ENCODE measurements at regions not wholly inside any gene's neighbourhood (a gene's known extent, or its start where the extent isn't known, plus 50 kb on each side); places are given as distances from the start of the nearest gene placed in this dataset.

- no peak for DNase-seq (ENCODE audit: low read depth)
- TF ChIP-seq CTCF (IDR thresholded peaks at IDR 0.05; ENCODE audit: insufficient read depth, low read depth, low read length), result no peak
- Histone ChIP-seq H3K4me3 (ENCODE audit: low read depth, low read length) (no peak overlapping the region), H3K27me3 (ENCODE audit: control insufficient read depth, insufficient read depth, low read length) (no peaks in the 10 kb centered on the region), H3K36me3 (ENCODE audit: control insufficient read depth, insufficient read depth, low read length) (no peaks in the 10 kb centered on the region)
- ChIA-PET POLR2A (interaction anchor here (0.6 kb wide), 1 partner anchor 33 kb away, joined by 4 read pairs; no protein-coding TSS in a partner anchor), CTCF (interaction anchor here (0.6 kb wide), 1 partner anchor 905 kb away, joined by 3 read pairs; no protein-coding TSS in a partner anchor)
Observed at GRCh38 chr6:113690281-113691259, 166.6 kb upstream of the MARCKS start.

DNA sequence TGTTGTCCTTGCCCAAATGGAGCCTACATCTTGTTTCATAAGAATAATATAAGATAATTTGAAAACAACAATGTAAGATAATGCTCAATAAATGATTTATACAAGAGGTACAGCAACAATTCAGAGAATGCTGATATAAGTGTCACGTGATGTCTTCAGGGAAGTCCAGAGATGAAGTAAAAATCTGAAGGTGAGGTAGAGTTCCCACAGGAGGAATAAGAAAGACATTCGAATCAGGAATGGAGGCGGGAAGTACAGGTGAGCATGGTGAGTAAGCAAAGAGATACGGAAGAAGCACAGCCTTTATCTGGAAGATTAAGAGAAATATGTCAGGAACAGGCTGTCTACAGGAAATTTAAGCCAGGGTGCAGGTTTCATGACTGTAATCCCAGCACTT lies 165.9 kb upstream of the MARCKS start:
- no peak for TF ChIP-seq CTCF (IDR thresholded peaks at IDR 0.05; ENCODE audit: insufficient read depth, low read depth, low read length)
- Histone ChIP-seq H3K36me3 (ENCODE audit: control insufficient read depth, insufficient read depth, low read length) (no peaks in the 10 kb centered on the region), H3K27me3 (ENCODE audit: control insufficient read depth, insufficient read depth, low read length) (no peaks in the 10 kb centered on the region), H3K4me3 (ENCODE audit: low read depth, low read length) (no peak overlapping the region)
- DNase-seq (ENCODE audit: low read depth), result no peak
- CTCF ChIA-PET, result no interaction called here
- POLR2A ChIA-PET, result no interaction called here

DNA sequence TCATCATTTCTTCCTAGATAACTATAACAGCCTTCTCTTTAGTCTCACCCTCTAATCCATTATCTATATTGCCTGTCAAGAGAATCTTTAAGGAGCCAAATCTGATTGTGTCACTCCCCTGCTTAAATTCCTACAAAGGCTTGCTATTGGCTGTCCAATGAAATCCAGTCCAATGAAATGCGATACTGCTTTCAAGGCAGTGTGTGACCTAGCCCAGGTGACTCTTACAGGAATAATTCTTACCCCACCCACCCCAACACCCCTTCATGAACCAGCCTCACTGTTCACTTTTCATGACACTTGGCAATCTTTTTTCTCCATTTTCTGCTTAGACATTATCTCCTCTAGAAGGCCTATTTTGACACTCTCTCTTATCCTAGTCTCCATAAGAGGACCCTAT lies 163.3 kb upstream of the MARCKS start:
- H3K27me3 ChIP-seq (ENCODE audit: control insufficient read depth, insufficient read depth, low read length), result no peaks in the 10 kb centered on the region
- ChIA-PET CTCF (no interaction called here), POLR2A (interaction anchor here (0.7 kb wide), 1 partner anchor 573 kb away, joined by 4 read pairs; no protein-coding TSS in a partner anchor)
- H3K4me3 ChIP-seq (ENCODE audit: low read depth, low read length), result no peak overlapping the region
- no peak for TF ChIP-seq CTCF (IDR thresholded peaks at IDR 0.05; ENCODE audit: insufficient read depth, low read depth, low read length)
- DNase-seq (ENCODE audit: low read depth), result no peak
- no peaks in the 10 kb centered on the region for H3K36me3 ChIP-seq (ENCODE audit: control insufficient read depth, insufficient read depth, low read length)

GRCh38 chr6:113694278-113695077 lies 162.7 kb upstream of the MARCKS start:
- no peak for TF ChIP-seq CTCF (IDR thresholded peaks at IDR 0.05; ENCODE audit: insufficient read depth, low read depth, low read length)
- H3K36me3 ChIP-seq (ENCODE audit: control insufficient read depth, insufficient read depth, low read length), result no peaks in the 10 kb centered on the region
- H3K4me3 ChIP-seq (ENCODE audit: low read depth, low read length), result no peak overlapping the region
- ChIA-PET CTCF (no interaction called here), POLR2A (interaction anchor here (0.6 to 0.7 kb wide), 4 partner anchors 162 to 574 kb away, joined by 3 to 4 read pairs (median 4); no protein-coding TSS in a partner anchor)
- no peaks in the 10 kb centered on the region for H3K27me3 ChIP-seq (ENCODE audit: control insufficient read depth, insufficient read depth, low read length)
- no peak for DNase-seq (ENCODE audit: low read depth)

DNA sequence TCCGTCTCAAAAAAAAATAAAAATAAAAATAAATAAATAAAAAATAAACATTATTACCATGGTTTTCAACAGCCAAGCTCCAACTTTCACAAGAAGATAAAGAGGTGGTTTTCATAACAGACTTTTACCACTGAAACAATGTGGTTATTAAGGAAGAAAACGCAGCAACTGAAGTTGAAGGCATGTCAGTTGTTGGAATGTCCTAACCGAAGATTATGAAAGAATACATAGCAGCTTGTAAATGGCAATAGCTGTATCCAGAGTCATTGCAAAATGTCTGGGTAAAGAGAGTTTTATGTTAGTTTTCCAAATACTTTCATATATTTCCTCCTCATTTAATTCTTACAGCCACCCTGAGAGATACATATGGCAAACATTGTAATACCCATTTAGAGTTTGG lies 161.6 kb upstream of the MARCKS start:
- CTCF ChIA-PET, result interaction anchor here (1.2 kb wide), 1 partner anchor 163 kb away, joined by 5 read pairs; no protein-coding TSS in a partner anchor
- DNase-seq (ENCODE audit: low read depth), result peak; percentile 82
- no peak for TF ChIP-seq CTCF (IDR thresholded peaks at IDR 0.05; ENCODE audit: insufficient read depth, low read depth, low read length)
- no peaks in the 10 kb centered on the region for H3K27me3 ChIP-seq (ENCODE audit: control insufficient read depth, insufficient read depth, low read length)
- H3K4me3 ChIP-seq (ENCODE audit: low read depth, low read length), result no peak overlapping the region
- POLR2A ChIA-PET, result no interaction called here
- no peaks in the 10 kb centered on the region for H3K36me3 ChIP-seq (ENCODE audit: control insufficient read depth, insufficient read depth, low read length)

Data from BJ (cell line).